Mucosa of gallbladder (tissue), 1 donor: ENCODE measurements at regions not wholly inside any gene's neighbourhood (a gene's known extent, or its start where the extent isn't known, plus 50 kb on each side); places are given as distances from the start of the nearest gene placed in this dataset.

Experiments
- DNase-seq: peaks from one replicate; pipeline ENCODE4 v3.0.0-alpha.2; 2020; ENCODE audit warnings: low spot score
- donor health status: DM: no; HTN: no; CAD: no.

DNA sequence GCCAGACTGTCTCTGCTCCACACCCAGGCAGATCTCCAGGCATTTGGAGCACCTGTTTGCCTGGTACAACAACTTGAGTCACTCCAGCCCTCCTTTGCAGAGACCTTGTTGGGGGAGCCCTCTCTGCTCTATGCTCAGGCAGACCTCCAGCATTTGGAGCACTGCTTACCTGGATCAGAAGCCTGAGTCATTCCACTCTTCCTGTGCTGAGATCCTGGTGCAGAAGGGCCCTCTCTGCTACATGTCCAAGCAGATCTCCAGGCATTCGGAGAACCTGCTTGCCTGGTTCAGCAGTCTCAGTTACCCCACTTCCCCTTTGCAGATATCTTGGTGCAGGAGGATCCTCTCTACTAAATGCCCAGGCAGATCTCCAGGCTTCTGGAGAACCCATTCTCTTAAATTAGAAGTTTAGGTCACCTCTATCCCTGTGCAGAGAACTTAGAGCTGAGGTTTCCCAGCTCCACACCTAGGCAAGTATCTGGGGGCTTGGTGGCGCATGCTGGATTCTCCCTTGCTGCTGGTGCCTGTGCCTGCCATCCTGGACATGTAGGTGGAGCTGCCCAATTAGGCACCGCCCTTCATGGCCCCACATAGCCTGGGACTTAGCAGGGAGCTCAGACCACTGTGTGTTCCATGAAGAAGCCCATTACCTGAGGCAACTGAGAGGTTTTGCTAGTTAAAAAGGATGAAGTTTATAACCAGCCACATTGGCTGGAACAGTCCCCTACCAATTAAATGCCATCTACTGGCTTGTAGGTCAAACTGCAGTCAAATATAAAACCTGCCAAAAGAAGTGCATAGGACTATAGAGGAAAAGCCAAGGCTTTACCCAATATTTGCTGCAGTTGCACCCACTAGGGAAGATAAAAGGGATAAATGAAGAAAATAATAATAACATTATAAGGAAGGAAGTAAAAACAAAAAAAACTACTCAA, 97.6 kb upstream of the SLITRK6 start:
- DNase-seq = no peak

DNA sequence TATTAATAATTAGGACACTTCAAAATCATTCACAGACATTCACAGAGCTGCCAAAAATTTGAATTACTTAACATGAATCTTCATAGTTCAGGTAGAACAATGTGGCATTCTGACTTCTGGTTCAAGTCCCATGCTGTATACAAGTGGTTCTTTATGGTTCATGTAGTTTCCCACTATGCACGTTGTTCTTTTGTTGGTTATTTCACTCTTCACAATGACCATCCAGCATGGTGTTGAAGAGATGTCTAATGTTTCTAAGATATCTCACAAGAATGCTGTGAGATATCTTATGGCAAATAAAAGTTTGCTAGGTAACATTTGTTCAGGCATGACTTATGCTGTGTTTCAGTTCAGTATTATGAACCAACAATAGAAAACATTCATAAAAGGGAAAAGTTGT, 88.2 kb upstream of the SLITRK6 start:
- DNase-seq = no peak

DNA sequence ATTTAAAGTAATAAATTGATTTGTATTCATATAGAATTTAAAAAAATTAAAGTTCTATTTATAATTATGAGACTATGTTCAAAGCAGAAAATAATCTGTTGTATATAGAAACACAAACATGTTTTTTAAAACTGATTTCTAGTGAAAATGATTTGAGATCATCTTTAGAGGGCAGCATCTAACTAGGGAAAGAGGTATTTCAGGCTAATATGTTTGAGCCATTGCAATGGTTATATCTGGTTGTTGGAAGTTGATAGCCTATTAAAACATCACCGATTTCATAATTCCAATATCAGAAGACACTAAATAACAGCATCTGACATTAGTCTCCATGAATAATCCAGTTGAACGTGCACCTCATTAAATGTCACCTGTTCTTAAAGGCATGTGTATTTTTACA, 79.8 kb upstream of the SLITRK6 start:
- no peak for DNase-seq

DNA sequence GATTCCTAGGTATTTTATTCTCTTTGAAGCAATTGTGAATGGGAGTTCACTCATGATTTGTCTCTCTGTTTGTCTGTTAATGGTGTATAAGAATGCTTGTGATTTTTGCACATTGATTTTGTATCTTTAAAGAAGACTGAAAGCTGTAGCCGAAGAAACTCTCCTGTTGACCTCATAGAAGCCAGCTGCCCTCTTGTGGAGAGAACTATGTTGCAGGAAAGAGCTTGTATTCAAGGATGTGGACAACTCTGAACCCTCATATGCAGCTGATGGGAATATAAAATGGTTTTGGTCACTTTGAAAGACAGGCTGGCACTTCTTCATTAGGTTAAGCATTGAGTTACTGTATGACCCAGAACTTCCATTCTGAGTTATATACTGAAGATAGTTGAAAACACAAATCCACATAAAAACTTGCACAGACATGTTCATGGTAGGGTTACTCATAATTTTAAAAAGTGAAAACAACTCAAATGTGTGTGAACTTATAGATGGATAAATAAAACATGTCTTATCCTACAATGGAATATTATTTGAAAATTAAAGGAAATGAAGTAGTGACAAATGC, 65.8 kb upstream of the SLITRK6 start:
- no peak for DNase-seq

DNA sequence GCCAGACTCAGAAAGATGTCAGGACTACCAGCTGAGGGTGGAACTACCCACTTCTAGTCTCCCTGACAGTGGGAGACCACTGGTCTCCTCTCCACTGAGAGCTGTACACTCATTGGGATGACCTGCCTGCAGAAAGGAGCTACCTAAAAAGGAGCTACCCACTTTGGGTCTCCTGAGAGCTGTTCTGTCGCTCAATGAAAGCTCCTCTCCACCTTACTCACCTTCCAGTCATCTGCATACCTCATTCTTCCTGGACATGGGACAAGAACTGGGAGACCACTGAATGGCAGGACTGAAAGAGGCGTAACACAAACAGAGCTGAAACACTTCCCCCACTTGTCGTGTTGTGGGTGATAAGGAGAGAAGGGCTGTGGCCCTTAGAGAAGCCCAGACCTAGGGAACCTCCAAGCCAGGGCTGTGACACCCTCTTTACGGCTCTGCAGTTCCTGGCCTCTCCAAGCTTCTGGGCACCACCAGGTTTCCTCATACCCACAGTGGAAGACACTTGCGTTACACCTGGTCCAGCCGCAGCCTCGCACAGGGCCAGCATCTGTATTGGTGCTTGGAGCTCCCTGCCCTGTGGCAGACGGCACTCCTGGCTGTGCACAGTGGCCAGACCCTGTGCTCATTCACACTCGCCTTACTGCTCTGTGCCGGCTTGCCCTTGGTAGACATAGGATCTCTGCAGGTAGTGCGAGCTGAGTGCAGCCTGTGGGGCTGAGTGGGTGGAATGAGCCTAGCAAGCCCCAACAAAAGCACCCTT, 54.9 kb upstream of the SLITRK6 start:
- no peak for DNase-seq

DNA sequence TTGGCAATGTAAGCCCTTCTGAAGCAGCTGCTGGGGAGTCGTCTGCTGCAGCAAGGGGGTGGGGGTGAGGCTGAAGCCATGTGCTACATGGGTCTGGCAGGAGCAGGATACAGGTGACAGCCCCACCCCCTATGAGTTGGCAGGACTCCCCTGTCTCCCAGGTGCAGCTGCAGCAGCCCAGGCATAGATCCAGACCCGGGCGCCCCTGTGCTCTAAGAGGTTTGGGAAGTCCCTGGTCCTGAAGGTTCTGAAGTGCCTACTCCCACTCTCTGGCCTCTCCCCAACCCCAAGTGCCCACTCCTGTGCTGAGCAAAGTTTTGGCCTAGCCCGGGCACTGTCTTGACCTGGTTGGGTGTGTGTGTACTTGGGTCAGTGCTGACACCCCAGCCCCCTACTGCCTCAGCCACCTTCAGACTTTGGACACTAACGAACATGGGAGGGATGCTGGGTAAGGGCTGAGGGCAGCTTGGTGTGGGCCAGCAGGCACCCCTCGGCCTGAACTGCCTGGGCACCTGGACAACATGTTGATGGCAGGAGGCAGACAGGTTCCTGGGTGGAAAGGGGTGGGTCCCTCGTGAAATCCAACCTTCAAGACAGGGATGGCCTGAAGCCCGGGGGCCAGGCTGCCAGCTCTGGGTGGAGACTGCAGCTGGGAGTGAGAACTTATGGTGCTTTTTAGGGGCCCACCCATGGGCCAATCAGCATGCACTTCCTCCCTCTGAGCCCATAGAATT, 54.1 kb upstream of the SLITRK6 start:
- DNase-seq = no peak
